Germinal center (tissue), 1 donor: ENCODE measurements at regions not wholly inside any gene's neighbourhood (a gene's known extent, or its start where the extent isn't known, plus 50 kb on each side); places are given as distances from the start of the nearest gene placed in this dataset.

ENCODE experiments used
- DNase-seq: peaks from one replicate; pipeline ENCODE4 v3.0.0; 2012; ENCODE audit warnings: mixed read lengths, low spot score

DNA sequence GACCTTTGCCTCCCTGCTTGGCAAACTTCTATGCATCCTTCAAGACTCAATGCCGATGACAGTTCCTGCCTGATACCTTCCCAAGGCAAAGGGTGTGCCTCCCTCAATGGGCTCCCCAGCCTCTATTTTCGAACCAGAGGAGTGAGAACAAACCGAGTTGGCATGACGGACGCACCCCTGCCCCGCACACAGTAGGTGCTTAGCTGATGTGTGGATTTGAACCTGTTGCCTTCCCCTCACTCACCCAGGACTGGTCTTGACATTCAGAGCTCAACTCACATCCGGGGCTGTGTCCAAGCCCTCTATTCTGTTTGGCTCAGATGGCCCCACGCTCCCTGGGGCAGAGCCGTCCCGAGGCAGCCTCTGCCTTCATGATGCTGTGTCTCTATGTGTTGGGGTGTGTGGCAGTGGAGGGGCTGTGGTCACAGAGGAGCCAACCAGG lies 52.2 kb upstream of the SLC6A11 start:
- no peak for DNase-seq

DNA sequence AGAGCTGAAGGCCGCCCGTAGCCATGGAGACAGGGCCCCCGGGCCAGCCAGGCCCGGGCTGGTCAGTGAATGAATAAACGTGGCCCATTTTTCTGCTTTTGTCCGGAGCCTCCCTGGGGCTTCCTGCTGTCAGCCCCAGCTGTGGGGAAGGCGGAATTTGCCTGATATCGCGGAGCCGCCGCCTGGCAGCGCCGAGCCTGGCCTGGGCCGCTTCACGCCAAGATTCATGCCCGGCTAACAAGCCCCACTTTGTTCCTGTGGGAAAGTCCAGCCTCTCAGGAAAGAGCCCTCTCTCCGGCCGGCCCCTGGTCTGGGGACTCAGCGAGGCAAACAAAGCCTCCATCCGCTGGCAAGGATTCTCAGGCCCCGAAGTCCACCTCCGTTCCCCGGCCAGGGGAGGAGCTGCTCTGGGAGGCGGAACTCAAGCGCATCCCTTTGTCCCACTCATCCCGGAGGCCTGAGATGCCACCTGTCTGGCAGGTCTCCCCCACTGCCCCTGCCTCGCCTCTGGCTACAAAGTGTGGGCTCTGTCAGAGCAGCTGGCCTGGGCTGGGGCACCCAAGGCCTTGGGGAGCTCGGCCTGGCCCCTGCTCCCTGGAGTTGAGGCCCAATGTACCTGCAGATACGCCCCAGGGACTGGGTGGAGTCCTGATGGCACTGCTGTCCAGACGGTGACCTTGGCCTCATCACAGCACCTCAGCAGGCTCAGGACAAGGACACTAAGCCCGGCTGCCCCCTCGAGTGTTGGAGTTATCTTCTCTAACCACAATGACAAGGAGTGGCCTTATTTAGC lies 51.6 kb upstream of the SLC6A11 start:
- DNase-seq: no peak

DNA sequence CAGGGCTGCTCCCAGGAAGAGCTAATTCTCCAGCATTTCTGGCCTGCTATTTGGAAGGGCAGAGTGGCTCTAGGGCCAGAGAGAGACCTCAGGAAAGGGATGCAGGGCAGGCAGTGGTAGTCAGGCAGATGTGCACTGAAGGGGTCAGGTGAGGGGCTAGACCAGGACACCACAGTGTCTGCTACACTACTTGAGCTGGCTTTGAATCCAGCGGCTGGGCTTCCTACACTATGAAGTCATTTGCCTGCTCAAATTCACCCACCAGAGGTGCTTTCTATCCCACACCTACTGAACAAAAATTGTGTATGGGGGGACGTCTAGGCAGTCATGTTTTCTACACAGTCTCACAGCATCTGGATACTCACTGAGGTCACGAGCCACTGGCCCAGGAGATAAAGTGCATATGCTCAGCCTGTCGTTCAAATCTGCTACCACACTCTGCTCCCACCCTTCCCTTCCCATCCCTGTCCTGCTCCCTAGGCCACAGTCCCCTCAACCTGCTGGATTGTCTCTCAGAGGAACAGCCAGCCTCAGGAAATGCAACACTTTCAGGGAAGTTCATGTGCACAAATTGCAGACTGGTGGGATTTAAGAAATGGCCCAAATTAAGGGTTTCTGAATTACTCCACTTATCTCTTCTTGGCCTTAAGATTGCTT lies 49.9 kb upstream of the SLC6A11 start:
- DNase-seq: no peak
